Caki2 (cell line): ENCODE measurements at regions not wholly inside any gene's neighbourhood (a gene's known extent, or its start where the extent isn't known, plus 50 kb on each side); places are given as distances from the start of the nearest gene placed in this dataset.
"Not testable (repeated sequence)": the region's sequence is repeated elsewhere in the genome, so short reads cannot be mapped to it uniquely, and the experiment has no call there.

Experiments
- DNase-seq: peaks from one replicate; pipeline ENCODE4 v3.0.0-alpha.2; 2015; ENCODE audit warnings: low read depth
- in situ Hi-C: cut with HindIII; loops from 2 replicates; pipeline ENCODE4 v1.10.0; 2016; ENCODE audit warnings: low sequenced_read_pairs, low pct_unique_long_range_greater_than_20kb, mixed read lengths

GRCh38 chr14:22494486-22495135 lies 94.4 kb downstream of the DAD1 start:
- in situ Hi-C loops: no loop called here
- no peak for DNase-seq

GRCh38 chr14:22493753-22494152 lies 95.3 kb downstream of the DAD1 start:
- in situ Hi-C loops: no loop called here
- DNase-seq: no peak

- no peak for DNase-seq
- in situ Hi-C loops: no loop called here
These were observed 96.1 kb downstream of the DAD1 start for GRCh38 chr14:22492622-22493542.

GRCh38 chr14:22491683-22492621 lies 97.1 kb downstream of the DAD1 start:
- DNase-seq: no peak
- in situ Hi-C loops: no loop called here

DNA sequence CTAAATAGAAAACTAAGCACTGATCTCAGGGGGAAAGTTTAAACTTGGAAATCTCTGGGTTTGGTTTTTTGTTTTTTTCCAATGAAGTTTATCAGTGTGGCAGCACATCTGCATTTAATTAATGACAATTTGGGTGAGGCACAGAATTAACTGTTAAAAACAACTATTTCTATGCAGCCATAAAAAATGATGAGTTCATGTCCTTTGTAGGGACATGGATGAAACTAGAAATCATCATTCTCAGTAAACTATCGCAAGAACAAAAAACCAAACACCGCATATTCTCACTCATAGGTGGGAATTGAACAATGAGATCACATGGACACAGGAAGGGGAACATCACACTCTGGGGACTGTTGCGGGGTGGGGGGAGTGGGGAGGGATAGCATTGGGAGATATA lies 98.0 kb downstream of the DAD1 start:
- in situ Hi-C loops: not testable (repeated sequence)

GRCh38 chr14:22489957-22490950 lies 98.8 kb downstream of the DAD1 start:
- no peak for DNase-seq
- in situ Hi-C loops: no loop called here

More for the DNA sequence above, 98.0 kb downstream of the DAD1 start:
- not testable (repeated sequence) for DNase-seq

GRCh38 chr14:22489244-22489545 lies 99.8 kb downstream of the DAD1 start:
- no peak for DNase-seq
- in situ Hi-C loops: no loop called here

DNA sequence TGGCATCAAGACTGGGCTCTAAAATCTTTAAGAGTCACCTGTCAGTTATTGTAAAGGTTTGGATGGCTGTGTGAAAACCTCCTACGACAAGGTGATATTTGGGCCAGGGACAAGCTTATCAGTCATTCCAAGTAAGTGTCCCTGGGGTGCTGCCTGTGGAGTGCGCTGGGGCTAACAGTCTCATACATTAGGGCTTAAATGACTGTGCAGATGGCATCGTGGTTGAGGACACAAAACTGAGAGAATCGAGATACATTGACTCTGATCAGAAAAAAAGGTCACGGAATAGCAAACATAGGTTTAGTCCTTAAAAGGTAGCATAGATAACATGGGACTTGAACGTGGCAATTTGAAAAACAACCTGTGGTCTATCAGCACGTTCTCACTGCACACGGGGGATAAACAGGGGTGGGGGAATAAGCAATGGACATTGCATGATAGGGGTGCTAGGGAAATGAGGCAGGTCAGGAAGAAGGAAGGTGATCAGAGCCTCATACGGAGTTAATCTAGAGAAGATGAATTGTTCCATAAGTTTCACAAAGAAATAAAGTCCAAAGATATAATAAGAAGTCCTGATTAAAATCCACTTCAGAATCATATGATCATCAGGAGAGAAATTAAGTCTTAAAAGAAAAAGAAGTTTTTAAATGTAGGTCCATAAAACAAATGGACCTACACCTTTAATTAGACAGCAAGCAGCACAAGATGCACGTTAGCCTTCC lies 100.3 kb downstream of the DAD1 start:
- DNase-seq: no peak
- in situ Hi-C loops: no loop called here

- no peak for DNase-seq
- in situ Hi-C loops: no loop called here
These were observed 101.1 kb downstream of the DAD1 start for GRCh38 chr14:22487941-22488340.

GRCh38 chr14:22487401-22487800 lies 101.6 kb downstream of the DAD1 start:
- in situ Hi-C loops: no loop called here
- no peak for DNase-seq

DNA sequence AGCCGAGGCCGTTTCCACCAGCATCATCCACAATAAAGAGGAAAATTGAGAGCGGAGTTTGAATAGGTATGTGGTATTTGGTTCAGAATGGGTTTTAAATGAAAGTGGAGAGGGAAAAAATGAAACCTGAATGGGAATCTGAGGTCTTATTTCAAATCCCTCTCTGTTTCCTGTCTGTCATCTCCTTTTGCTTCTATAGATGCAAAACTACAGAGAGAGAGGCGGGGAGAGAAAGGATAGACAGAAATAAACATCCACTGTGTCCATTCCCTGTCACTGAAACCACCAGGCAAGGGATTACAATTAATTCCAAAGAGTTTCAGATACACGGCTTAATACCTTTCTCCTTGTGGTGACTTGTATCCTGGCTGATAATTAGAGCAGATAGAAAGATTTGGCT lies 102.3 kb downstream of the DAD1 start:
- in situ Hi-C loops: no loop called here
- DNase-seq: no peak

- in situ Hi-C loops: no loop called here
- no peak for DNase-seq
These were observed 103.4 kb downstream of the DAD1 start for GRCh38 chr14:22485649-22486048.

DNA sequence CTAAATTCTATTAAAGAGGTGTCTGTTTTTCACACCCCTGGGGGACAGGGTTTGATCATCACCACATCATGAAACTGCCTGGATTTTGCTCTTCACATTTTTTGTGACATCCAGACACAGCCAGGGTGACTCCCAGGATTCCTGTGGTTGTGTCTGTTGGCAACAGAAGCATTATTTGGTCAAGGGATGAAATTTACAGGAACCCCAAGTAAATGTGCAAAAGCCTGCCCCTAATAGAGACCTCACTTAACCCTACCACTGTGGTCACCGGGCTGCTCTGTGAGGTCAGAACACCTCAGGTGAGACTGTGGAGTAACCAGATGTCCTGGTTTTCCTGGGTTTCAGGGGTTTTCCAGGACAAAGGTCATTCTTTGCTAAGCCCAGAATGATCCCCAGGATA lies 103.8 kb downstream of the DAD1 start:
- in situ Hi-C loops: no loop called here
- no peak for DNase-seq

DNA sequence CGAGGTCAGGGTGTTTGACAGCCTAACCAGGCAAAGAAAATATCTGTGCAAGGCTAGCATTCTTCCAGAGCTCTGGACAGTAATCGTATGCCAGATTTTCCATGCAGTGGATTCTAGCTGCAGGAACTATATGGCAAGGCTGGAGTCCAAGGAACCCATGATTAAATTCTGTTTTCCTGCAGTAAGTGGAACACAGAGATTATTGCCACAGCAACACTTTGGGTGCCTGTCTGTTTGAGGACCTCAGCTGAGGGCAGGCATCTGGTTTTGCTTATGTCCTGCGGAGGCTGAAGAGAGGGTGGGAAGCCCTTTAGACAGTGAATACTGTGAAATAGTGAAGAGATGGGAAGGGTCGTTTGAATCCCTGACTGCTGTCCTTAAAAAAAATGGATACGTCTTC lies 104.4 kb downstream of the DAD1 start:
- in situ Hi-C loops: no loop called here
- no peak for DNase-seq

DNA sequence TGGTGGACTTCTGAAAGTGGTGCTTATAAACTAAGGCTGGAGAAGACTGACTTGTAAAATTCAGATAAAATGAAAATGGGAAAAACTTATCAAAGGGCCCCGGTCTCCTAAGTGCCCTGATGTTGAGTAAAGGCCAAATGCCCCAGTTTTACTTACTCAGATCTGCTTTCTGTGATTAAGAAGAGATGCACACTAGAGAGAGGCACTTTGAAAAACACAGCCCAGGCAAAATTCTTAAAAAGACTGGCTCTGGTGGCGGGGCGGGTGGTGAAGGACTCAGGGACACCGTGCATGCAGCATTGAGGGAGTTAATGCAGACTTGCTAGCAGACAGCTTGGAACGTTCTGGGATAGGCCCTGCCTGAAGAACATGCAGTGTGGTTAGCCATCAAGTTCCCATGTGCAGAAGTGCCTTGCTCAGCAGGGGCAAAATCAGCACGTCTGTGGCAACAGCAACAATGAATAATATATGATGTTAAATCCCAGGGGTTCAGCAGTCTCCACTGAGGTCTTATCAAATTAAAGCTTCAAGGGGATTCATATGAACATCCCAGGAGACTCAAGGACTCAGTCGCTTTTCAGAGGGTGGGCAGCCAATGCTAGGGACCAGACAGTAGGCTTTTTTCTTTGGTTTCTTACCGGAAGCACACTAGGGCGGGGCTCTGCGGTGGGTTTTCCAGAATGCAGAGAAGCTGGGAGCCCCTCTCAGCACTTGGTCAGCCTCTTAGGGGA lies 105.0 kb downstream of the DAD1 start:
- no peak for DNase-seq
- in situ Hi-C loops: no loop called here

- in situ Hi-C loops: no loop called here
- no peak for DNase-seq
These were observed 106.1 kb downstream of the DAD1 start for GRCh38 chr14:22482782-22483553.
